Natural killer cell (primary cell): ENCODE measurements at regions not wholly inside any gene's neighbourhood (a gene's known extent, or its start where the extent isn't known, plus 50 kb on each side); places are given as distances from the start of the nearest gene placed in this dataset.

ENCODE experiments used
- ATAC-seq, 3 donors: fragments of 150-1000 bp in 2 of 3; fragments of 200-7000 bp in 1 of 3; cut with Tn5 transposase; 1 replicate in 1 of 3; 2 replicates in 2 of 3; pipeline ENCODE4 v1.10.0; 2021; ENCODE audit warnings: mild to moderate bottlenecking in 2 of 3, moderate library complexity in 2 of 3
- DNase-seq, 2 donors: peaks; one replicate each; pipeline versions ENCODE4 v3.0.0 to v3.0.0-alpha.2; 2013 to 2021; ENCODE audit warnings: mixed read lengths in 1 of 2
- H3K27ac ChIP-seq: one replicate; pipeline ENCODE4 v1.5.1; 2013; ENCODE audit warnings: mild to moderate bottlenecking, low read length
- H3K27me3 ChIP-seq: one replicate; pipeline ENCODE4 v1.6.1; 2013; ENCODE audit warnings: low read length; ENCODE audit not compliant: control insufficient read depth, insufficient read depth
- H3K36me3 ChIP-seq: one replicate; pipeline ENCODE4 v1.6.1; 2013; ENCODE audit warnings: low read length; ENCODE audit not compliant: control insufficient read depth, insufficient read depth
- H3K4me1 ChIP-seq: one replicate; pipeline ENCODE4 v1.6.1; 2013; ENCODE audit warnings: low read length; ENCODE audit not compliant: control insufficient read depth, insufficient read depth
- H3K4me3 ChIP-seq: one replicate; pipeline ENCODE4 v1.5.1; 2013; ENCODE audit warnings: low read length
- H3K9me3 ChIP-seq: one replicate; pipeline ENCODE4 v1.6.1; 2013; ENCODE audit warnings: low read length; ENCODE audit not compliant: control insufficient read depth, insufficient read depth
- H3K27ac Mint-ChIP-seq, 2 donors: one replicate each; pipeline ENCODE4 v1.8.0; 2022; ENCODE audit warnings: mild to moderate bottlenecking in 2 of 2, mixed read lengths in 2 of 2, moderate library complexity in 1 of 2
- H3K27me3 Mint-ChIP-seq, 2 donors: one replicate each; pipeline ENCODE4 v1.8.0; 2022; ENCODE audit warnings: low read depth in 2 of 2, mixed read lengths in 2 of 2
- H3K36me3 Mint-ChIP-seq: one replicate; pipeline ENCODE4 v1.8.0; 2022; ENCODE audit warnings: mixed read lengths
- H3K4me1 Mint-ChIP-seq, 2 donors: one replicate each; pipeline ENCODE4 v1.8.0; 2022; ENCODE audit warnings: mixed read lengths in 2 of 2
- H3K4me3 Mint-ChIP-seq: one replicate; pipeline ENCODE4 v1.8.0; 2022; ENCODE audit warnings: mild to moderate bottlenecking, moderate library complexity, mixed read lengths
- H3K9me3 Mint-ChIP-seq, 2 donors: one replicate each; pipeline ENCODE4 v1.8.0; 2022; ENCODE audit warnings: mixed read lengths in 2 of 2
- WGBS: methylation state at CpG from one replicate; pipeline ENCODE4 v1.1.7; 2013; ENCODE audit warnings: missing lambda C conversion rate; ENCODE audit not compliant: insufficient coverage; 5-methylcytosine and 5-hydroxymethylcytosine counted together
- intact Hi-C: fragments of 100-400 bp; cut with micrococcal nuclease; formaldehyde crosslinking; loops from one replicate; pipeline ENCODE4 v1.14.2; 2022
- TF ChIP-seq, protein P1 (sequence below): fragments of 200-600 bp; IDR thresholded peaks from one replicate; pipeline ENCODE4 v1.8.0; 2022; ENCODE audit warnings: antibody characterized with exemption

DNA sequence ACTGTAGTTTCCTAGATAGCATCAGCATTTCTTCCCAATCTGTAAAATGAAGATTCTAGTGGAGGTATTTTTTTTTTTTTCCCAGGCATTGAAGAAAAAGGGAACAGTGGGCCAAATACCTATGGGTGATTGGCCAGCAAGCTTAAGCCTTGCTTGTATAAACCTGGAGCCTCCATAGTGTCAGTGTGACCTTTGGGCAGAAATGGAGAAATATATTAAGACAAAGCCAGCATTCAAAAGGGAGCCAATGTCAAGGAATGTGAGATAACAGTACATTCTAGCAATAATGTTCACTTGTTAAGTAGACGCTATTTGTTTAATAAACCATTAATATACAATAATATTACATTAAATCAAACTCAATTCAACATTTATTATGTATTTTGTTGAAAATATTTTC, 275.4 kb downstream of the FOXA2 start:
- ATAC-seq (no peak), DNase-seq (no peak)
- Mint-ChIP-seq H3K9me3 (no peaks in the 10 kb centered on the region), H3K4me3 (no peak overlapping the region), H3K27ac (no peak overlapping the region), H3K4me1 (no peaks in the 10 kb centered on the region), H3K27me3 (no peaks in the 10 kb centered on the region), H3K36me3 (no peaks in the 10 kb centered on the region)
- Histone ChIP-seq H3K4me3 (no peak overlapping the region), H3K27me3 (no peaks in the 10 kb centered on the region), H3K27ac (no peak overlapping the region), H3K4me1 (no peaks in the 10 kb centered on the region), H3K36me3 (no peaks in the 10 kb centered on the region), H3K9me3 (no peaks in the 10 kb centered on the region)
- WGBS, result no CpG with 5 or more reads among the region's 1 CpG
- intact Hi-C loops, result no loop called here
- TF ChIP-seq, protein P1, sequence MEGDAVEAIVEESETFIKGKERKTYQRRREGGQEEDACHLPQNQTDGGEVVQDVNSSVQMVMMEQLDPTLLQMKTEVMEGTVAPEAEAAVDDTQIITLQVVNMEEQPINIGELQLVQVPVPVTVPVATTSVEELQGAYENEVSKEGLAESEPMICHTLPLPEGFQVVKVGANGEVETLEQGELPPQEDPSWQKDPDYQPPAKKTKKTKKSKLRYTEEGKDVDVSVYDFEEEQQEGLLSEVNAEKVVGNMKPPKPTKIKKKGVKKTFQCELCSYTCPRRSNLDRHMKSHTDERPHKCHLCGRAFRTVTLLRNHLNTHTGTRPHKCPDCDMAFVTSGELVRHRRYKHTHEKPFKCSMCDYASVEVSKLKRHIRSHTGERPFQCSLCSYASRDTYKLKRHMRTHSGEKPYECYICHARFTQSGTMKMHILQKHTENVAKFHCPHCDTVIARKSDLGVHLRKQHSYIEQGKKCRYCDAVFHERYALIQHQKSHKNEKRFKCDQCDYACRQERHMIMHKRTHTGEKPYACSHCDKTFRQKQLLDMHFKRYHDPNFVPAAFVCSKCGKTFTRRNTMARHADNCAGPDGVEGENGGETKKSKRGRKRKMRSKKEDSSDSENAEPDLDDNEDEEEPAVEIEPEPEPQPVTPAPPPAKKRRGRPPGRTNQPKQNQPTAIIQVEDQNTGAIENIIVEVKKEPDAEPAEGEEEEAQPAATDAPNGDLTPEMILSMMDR, result no peak

DNA sequence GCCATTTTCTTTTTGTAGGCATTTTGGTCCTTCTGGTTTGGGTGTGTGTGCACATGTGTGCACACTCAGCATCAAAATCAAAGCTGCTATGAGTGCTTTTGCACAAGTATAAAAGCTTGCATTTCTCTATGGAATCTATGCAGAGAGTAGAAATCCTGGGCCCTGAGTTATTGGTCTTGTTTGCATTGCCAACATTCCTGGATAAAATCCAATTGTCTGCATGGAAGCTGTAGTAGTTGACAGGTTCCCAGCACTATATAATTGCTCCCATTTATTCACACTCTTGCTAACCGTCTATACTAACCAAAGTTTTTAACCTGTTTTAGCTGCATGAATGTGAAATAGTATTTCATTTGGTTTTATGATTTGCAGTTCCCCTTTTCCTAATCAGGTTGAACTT, 277.0 kb downstream of the FOXA2 start:
- no peak for DNase-seq
- Mint-ChIP-seq H3K27me3 (peaks cover 0 to 3% of the 10 kb centered on the region in 2 donors), H3K36me3 (no peaks in the 10 kb centered on the region), H3K4me3 (no peak overlapping the region), H3K4me1 (no peaks in the 10 kb centered on the region), H3K27ac (no peak overlapping the region), H3K9me3 (peaks cover 0 to 4% of the 10 kb centered on the region in 2 donors)
- intact Hi-C loops, result no loop called here
- Histone ChIP-seq H3K27ac (no peak overlapping the region), H3K36me3 (no peaks in the 10 kb centered on the region), H3K4me3 (no peak overlapping the region), H3K4me1 (no peaks in the 10 kb centered on the region), H3K9me3 (no peaks in the 10 kb centered on the region), H3K27me3 (no peaks in the 10 kb centered on the region)
- ATAC-seq, result no peak
- TF ChIP-seq, protein P1, result no peak
- WGBS, result no CpG with 5 or more reads among the region's 1 CpG

DNA sequence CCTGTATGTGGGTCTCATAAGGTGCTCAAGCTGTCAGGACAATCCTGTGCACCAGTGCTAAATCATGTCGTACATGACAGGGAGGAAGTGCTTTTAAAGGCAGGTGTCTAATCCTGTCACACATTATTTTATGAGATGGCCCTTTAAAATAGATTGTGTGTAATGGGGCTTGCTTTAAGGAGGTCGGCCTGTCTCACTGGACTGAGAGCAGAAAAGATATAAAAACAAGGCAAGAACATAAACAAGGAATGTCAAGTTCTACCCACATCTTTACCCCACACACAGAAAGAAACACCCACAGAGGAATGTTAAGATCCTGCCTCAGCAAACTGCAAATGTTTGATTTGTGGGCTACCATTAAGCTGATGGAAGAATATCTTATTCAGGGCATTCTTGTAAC, 279.0 kb downstream of the FOXA2 start:
- Mint-ChIP-seq H3K4me1 (no peaks in the 10 kb centered on the region), H3K27me3 (peaks cover 0 to 3% of the 10 kb centered on the region in 2 donors), H3K27ac (no peak overlapping the region), H3K9me3 (peaks cover 0 to 4% of the 10 kb centered on the region in 2 donors), H3K4me3 (no peak overlapping the region), H3K36me3 (no peaks in the 10 kb centered on the region)
- no peak for DNase-seq
- no peaks in the 10 kb centered on the region for H3K9me3 ChIP-seq
- no peak overlapping the region for H3K4me3 ChIP-seq
- no peak overlapping the region for H3K27ac ChIP-seq
- no peaks in the 10 kb centered on the region for H3K4me1 ChIP-seq
- intact Hi-C loops, result no loop called here
- H3K27me3 ChIP-seq, result no peaks in the 10 kb centered on the region
- WGBS, result 70% methylated on average over 1 of the region's 2 CpGs
- ATAC-seq, result no peak
- H3K36me3 ChIP-seq, result no peaks in the 10 kb centered on the region
- TF ChIP-seq, protein P1, result no peak

DNA sequence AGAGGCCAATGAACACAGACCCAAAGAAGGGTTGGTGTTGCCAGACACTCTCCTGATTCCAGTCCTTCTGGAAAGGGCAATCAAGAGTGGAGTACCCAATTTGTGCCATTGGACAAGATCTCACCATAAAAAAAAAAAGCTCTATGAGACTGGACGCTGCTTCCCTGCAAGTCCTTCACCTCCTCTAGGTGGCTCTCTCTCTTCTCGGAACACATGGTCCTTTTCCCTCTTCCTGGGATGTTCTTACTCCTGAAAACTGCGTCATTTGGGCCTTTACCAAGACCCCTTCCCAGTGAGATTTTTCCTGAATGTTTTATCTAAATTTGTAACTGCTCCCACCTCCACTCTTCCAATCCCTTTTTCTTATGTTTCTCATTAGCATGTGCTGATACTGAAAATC, 280.8 kb downstream of the FOXA2 start:
- peaks cover 0 to 3% of the 10 kb centered on the region in 2 donors for H3K27me3 Mint-ChIP-seq
- H3K36me3 ChIP-seq, result no peaks in the 10 kb centered on the region
- WGBS, result 72% methylated on average over 3 of the region's 3 CpGs
- TF ChIP-seq, protein P1, result no peak
- H3K9me3 Mint-ChIP-seq, result peaks cover 2 to 4% of the 10 kb centered on the region in 2 donors
- no peak for ATAC-seq
- H3K4me3 ChIP-seq, result no peak overlapping the region
- H3K4me1 Mint-ChIP-seq, result no peaks in the 10 kb centered on the region
- no peak for DNase-seq
- H3K4me1 ChIP-seq, result no peaks in the 10 kb centered on the region
- H3K27me3 ChIP-seq, result no peaks in the 10 kb centered on the region
- no peaks in the 10 kb centered on the region for H3K36me3 Mint-ChIP-seq
- H3K9me3 ChIP-seq, result no peaks in the 10 kb centered on the region
- no peak overlapping the region for H3K4me3 Mint-ChIP-seq
- H3K27ac ChIP-seq, result no peak overlapping the region
- intact Hi-C loops, result no loop called here
- no peak overlapping the region for H3K27ac Mint-ChIP-seq
